ENCODE measurements at regions not wholly inside any gene's neighbourhood (a gene's known extent, or its start where the extent isn't known, plus 50 kb on each side); places are given as distances from the start of the nearest gene placed in this dataset.

DNA sequence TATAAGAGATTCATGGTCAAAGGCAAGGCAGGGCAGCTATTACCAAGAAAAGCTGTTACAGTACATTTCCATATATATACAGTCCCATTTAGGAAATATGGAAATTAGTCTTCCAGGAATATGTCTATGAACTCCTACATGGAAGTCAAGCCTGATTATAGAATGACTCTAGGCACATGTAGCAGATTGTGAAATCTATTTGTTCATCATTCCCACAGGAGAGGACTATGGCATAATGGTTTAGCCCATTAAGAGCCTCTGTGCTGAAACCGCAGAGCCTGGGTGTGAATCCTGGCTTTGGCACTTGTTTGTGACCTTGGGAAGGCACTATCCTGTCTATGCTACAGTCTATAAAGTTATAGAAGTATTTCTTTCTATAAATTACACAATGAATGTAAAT, 764.8 kb downstream of the RAPGEF2 start:
- TF ChIP-seq GATA2 (IDR thresholded peaks at IDR 0.05; ENCODE audit: low read depth, low read length) = no peak
- no peak for TF ChIP-seq GATA3 (IDR thresholded peaks at IDR 0.05; ENCODE audit: low read depth, low read length)
